ENCODE measurements at regions not wholly inside any gene's neighbourhood (a gene's known extent, or its start where the extent isn't known, plus 50 kb on each side); places are given as distances from the start of the nearest gene placed in this dataset.

DNA sequence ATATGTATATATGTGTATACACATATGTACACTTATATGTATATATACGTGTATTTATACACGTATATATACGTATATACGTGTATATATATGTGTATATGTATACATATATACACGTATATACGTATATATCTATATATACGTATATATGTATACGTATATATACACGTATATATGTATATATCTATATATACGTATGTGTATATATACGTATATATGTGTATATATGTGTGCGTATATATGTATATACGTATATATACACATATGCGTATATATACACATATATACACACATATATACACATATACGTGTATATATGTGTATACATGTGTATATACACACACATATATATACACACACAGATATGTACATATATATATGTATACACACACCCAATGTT, 348.0 kb upstream of the LCORL start:
- TF ChIP-seq, protein P1, sequence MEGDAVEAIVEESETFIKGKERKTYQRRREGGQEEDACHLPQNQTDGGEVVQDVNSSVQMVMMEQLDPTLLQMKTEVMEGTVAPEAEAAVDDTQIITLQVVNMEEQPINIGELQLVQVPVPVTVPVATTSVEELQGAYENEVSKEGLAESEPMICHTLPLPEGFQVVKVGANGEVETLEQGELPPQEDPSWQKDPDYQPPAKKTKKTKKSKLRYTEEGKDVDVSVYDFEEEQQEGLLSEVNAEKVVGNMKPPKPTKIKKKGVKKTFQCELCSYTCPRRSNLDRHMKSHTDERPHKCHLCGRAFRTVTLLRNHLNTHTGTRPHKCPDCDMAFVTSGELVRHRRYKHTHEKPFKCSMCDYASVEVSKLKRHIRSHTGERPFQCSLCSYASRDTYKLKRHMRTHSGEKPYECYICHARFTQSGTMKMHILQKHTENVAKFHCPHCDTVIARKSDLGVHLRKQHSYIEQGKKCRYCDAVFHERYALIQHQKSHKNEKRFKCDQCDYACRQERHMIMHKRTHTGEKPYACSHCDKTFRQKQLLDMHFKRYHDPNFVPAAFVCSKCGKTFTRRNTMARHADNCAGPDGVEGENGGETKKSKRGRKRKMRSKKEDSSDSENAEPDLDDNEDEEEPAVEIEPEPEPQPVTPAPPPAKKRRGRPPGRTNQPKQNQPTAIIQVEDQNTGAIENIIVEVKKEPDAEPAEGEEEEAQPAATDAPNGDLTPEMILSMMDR (IDR thresholded peaks at IDR 0.05; ENCODE audit: insufficient read depth, low read length): no peak
- no peak for TF ChIP-seq POLR2AphosphoS5 (IDR thresholded peaks at IDR 0.05; ENCODE audit: low read depth)
- TF ChIP-seq, protein P2, sequence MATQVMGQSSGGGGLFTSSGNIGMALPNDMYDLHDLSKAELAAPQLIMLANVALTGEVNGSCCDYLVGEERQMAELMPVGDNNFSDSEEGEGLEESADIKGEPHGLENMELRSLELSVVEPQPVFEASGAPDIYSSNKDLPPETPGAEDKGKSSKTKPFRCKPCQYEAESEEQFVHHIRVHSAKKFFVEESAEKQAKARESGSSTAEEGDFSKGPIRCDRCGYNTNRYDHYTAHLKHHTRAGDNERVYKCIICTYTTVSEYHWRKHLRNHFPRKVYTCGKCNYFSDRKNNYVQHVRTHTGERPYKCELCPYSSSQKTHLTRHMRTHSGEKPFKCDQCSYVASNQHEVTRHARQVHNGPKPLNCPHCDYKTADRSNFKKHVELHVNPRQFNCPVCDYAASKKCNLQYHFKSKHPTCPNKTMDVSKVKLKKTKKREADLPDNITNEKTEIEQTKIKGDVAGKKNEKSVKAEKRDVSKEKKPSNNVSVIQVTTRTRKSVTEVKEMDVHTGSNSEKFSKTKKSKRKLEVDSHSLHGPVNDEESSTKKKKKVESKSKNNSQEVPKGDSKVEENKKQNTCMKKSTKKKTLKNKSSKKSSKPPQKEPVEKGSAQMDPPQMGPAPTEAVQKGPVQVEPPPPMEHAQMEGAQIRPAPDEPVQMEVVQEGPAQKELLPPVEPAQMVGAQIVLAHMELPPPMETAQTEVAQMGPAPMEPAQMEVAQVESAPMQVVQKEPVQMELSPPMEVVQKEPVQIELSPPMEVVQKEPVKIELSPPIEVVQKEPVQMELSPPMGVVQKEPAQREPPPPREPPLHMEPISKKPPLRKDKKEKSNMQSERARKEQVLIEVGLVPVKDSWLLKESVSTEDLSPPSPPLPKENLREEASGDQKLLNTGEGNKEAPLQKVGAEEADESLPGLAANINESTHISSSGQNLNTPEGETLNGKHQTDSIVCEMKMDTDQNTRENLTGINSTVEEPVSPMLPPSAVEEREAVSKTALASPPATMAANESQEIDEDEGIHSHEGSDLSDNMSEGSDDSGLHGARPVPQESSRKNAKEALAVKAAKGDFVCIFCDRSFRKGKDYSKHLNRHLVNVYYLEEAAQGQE (IDR thresholded peaks at IDR 0.05; ENCODE audit: insufficient replicate concordance, low read depth): no peak
- no peak for TF ChIP-seq GABPA (IDR thresholded peaks at IDR 0.05; ENCODE audit: low read depth)

All from HL-60 (cell line).